ENCODE measurements at regions not wholly inside any gene's neighbourhood (a gene's known extent, or its start where the extent isn't known, plus 50 kb on each side); places are given as distances from the start of the nearest gene placed in this dataset.

DNA sequence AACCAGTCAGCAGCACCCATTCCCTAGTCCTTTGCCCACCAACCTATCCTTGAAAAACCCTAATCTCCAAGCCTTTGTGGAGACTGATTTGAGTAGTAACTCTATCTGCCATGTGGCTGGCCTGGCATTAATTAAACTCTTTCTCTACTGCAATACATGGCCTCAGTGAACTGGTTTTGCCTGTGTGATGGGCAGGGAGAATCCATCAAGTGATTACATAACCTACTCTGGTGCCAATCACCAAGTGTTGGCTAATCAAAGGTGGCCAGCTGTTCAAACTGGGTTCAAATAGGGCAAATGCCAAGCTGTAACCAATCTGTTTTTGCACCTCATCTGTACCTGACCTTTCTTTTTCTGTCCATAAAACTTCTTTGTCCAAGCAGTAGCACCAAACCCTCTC, 139.8 kb upstream of the XPO1 start:
- no peaks in the 10 kb centered on the region for H3K4me1 ChIP-seq (ENCODE audit: control insufficient read depth in 2 of 3, insufficient read depth in 2 of 3, low read depth in 1 of 3, low read length in 3 of 3)
- H3K36me3 ChIP-seq (ENCODE audit: control insufficient read depth in 2 of 3, insufficient read depth in 3 of 3, low read length in 3 of 3): no peaks in the 10 kb centered on the region
- peaks cover 0 to 4% (median 0%) of the 10 kb centered on the region in 3 donors for H3K9me3 ChIP-seq (ENCODE audit: control insufficient read depth in 2 of 3, insufficient read depth in 1 of 3, low read length in 3 of 3)
- intact Hi-C loops (cut with DNase I): no loop called here
- H3K9ac ChIP-seq (ENCODE audit: low read length in 3 of 3): no peak overlapping the region
- TF ChIP-seq, protein P1, sequence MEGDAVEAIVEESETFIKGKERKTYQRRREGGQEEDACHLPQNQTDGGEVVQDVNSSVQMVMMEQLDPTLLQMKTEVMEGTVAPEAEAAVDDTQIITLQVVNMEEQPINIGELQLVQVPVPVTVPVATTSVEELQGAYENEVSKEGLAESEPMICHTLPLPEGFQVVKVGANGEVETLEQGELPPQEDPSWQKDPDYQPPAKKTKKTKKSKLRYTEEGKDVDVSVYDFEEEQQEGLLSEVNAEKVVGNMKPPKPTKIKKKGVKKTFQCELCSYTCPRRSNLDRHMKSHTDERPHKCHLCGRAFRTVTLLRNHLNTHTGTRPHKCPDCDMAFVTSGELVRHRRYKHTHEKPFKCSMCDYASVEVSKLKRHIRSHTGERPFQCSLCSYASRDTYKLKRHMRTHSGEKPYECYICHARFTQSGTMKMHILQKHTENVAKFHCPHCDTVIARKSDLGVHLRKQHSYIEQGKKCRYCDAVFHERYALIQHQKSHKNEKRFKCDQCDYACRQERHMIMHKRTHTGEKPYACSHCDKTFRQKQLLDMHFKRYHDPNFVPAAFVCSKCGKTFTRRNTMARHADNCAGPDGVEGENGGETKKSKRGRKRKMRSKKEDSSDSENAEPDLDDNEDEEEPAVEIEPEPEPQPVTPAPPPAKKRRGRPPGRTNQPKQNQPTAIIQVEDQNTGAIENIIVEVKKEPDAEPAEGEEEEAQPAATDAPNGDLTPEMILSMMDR (IDR thresholded peaks at IDR 0.05; ENCODE audit: borderline replicate concordance, extremely low read depth, insufficient read depth): no peak
- H3K27me3 ChIP-seq (ENCODE audit: control insufficient read depth, insufficient read depth, low read length): no peaks in the 10 kb centered on the region
- FAIRE-seq (no peak), DNase-seq (no peak)
- no peak overlapping the region for H3K27ac ChIP-seq (ENCODE audit: low read depth in 2 of 2, low read length in 2 of 2)
- H3K4me3 ChIP-seq (ENCODE audit: low read length in 3 of 3): no peak overlapping the region

DNA sequence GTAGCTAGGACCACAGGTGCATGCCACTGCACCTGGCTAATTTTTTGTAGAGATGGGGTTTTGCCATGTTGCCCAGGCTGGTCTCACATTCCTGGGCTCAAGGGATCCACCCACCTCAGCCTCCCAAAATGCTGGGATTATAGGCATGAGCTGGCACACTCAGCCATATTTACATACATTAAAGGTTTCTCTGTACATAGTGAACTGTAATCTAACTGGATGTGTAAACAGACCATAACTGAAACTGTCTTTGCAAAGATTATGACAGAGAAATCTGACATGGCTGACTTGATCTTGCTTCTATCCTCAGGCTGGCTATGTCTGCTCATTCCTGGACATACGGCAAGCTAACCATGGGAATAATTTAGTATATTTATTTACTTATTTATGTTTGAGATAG, 139.2 kb upstream of the XPO1 start:
- Histone ChIP-seq H3K36me3 (ENCODE audit: control insufficient read depth in 2 of 3, insufficient read depth in 3 of 3, low read length in 3 of 3) (no peaks in the 10 kb centered on the region), H3K9me3 (ENCODE audit: control insufficient read depth in 2 of 3, insufficient read depth in 1 of 3, low read length in 3 of 3) (peaks cover 0 to 4% (median 0%) of the 10 kb centered on the region in 3 donors), H3K27ac (ENCODE audit: low read depth in 2 of 2, low read length in 2 of 2) (no peak overlapping the region), H3K4me3 (ENCODE audit: low read length in 3 of 3) (no peak overlapping the region), H3K27me3 (ENCODE audit: control insufficient read depth, insufficient read depth, low read length) (no peaks in the 10 kb centered on the region), H3K9ac (ENCODE audit: low read length in 3 of 3) (no peak overlapping the region), H3K4me1 (ENCODE audit: control insufficient read depth in 2 of 3, insufficient read depth in 2 of 3, low read depth in 1 of 3, low read length in 3 of 3) (no peaks in the 10 kb centered on the region)
- TF ChIP-seq, protein P1 (IDR thresholded peaks at IDR 0.05; ENCODE audit: borderline replicate concordance, extremely low read depth, insufficient read depth): no peak
- intact Hi-C loops (cut with DNase I): no loop called here
- no peak for DNase-seq
- no peak for FAIRE-seq

DNA sequence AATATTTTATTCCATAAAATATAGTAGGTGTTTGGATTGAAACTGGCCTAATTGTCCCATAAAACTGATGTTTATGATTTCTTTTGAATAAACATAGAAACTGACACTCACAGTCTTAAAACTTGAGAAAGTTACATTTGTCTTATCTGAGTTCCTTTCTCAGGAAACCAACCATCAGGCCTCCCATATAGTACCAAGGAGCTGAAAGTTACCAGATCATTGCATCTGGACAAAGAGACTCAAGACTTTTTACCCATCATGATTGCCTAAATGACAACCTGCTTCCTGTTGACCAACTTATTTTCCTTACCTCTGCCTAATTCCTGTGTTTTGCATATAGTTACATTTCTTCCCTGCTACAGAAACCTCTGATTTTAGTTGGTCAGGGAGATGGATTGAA, 137.0 kb upstream of the XPO1 start:
- Histone ChIP-seq H3K27ac (ENCODE audit: low read depth in 2 of 2, low read length in 2 of 2) (no peak overlapping the region), H3K36me3 (ENCODE audit: control insufficient read depth in 2 of 3, insufficient read depth in 3 of 3, low read length in 3 of 3) (no peaks in the 10 kb centered on the region), H3K4me1 (ENCODE audit: control insufficient read depth in 2 of 3, insufficient read depth in 2 of 3, low read depth in 1 of 3, low read length in 3 of 3) (peaks cover 0 to 19% (median 6%) of the 10 kb centered on the region in 3 donors), H3K9me3 (ENCODE audit: control insufficient read depth in 2 of 3, insufficient read depth in 1 of 3, low read length in 3 of 3) (peaks cover 0 to 4% (median 0%) of the 10 kb centered on the region in 3 donors), H3K27me3 (ENCODE audit: control insufficient read depth, insufficient read depth, low read length) (no peaks in the 10 kb centered on the region), H3K4me3 (ENCODE audit: low read length in 3 of 3) (no peak overlapping the region), H3K9ac (ENCODE audit: low read length in 3 of 3) (no peak overlapping the region)
- TF ChIP-seq, protein P1 (IDR thresholded peaks at IDR 0.05; ENCODE audit: borderline replicate concordance, extremely low read depth, insufficient read depth): no peak
- DNase-seq (no peak), FAIRE-seq (no peak)
- intact Hi-C loops (cut with DNase I): no loop called here
